ENCODE measurements at regions not wholly inside any gene's neighbourhood (a gene's known extent, or its start where the extent isn't known, plus 50 kb on each side); places are given as distances from the start of the nearest gene placed in this dataset.

DNA sequence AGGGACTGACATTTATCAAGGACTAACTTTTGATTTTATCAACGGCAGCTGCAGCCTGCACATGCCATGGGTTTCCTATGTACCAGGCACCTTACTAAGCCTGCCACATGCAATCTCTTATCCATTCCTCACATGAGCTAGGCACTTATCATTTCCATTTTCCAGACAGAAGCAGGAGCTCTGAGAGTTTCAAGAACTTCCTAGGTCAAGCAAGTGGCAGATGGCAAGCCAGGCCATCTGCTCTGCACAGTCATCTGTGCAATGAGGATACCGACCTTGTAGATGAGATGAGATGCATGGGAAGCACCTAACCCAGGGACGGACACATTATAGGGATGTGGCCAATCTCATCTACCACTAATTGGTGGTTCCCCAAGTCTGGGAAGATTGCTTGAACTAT lies 339.4 kb upstream of the USP24 start:
- ChIA-PET POLR2A (no interaction called here), CTCF (no interaction called here)

DNA sequence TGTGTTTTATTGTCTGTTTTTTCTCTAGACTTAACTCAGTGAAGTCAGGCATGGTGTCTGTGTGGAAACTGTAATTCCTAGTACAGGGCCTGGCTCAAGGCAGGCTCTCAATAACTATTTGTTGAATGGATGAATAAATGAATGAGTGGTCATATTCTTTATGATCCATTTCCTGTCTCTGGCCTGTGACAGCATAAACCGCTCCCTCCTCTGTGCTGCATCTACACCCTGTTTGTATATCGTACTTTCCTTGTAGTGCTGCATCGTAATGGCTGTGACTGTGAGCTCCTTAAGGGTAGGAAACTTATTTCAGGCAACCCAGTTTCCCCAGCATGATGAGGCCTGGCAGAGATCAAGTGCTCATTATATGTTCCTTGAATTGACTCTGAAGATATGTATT lies 337.5 kb upstream of the USP24 start:
- ChIA-PET CTCF (no interaction called here), POLR2A (no interaction called here)

DNA sequence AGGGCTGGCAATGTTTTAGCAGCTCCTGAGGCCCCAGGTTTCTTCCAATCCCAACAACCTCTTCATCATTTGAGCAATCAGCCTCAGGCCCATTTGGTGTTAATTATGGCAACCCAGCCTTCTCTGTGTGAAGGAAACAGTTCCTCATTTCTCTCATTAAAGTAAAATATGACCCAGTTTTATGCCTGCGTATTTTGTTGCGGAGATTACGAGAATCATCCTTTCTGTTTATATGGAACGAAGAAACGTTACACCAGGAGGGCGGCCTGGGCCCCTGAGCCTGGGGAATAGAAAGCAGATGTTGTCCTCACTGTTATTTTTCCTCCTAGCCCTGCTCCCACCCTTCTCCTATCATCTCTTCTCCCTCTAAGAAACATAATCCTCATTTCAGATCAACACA lies 332.2 kb upstream of the USP24 start:
- ChIA-PET CTCF (no interaction called here), POLR2A (no interaction called here)

DNA sequence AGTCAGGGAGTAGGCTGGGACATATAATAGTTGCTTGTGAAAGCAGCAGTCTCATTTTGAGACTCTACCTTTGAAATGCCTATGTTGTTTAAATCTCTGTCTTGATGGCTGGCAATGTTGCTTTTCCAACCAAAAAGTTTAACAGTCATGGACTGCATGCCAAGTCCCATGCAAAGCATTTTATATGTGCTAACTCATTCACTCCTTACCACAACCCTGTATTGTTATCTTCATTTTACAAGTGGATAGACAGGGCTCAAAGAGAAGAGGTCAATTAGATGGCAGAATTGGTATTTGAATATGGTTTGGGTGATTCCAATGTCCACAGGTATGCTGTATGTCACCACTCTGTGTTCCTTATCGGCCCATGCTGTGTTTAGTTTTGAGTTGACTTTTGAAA lies 331.4 kb upstream of the USP24 start:
- ChIA-PET CTCF (no interaction called here), POLR2A (no interaction called here)

DNA sequence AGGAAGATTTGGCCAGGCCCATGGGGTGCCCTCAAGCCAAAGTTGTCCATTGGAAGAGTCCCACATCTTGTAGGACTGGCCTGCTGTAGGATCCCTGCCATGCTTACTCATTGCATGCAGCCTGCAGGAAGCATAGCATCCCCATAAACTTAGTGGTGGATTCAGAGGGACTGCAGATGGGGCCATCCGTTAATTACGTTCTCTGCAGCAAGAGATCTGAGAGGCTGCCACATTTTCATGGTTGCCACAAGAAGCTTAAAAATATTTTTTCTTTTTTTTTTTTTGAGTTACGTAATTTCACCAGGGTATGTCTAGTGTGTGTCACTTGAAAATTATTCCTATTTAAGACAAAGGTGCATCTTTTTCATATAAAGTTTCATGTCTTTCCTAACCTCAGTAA lies 329.7 kb upstream of the USP24 start:
- ChIA-PET POLR2A (no interaction called here), CTCF (no interaction called here)

DNA sequence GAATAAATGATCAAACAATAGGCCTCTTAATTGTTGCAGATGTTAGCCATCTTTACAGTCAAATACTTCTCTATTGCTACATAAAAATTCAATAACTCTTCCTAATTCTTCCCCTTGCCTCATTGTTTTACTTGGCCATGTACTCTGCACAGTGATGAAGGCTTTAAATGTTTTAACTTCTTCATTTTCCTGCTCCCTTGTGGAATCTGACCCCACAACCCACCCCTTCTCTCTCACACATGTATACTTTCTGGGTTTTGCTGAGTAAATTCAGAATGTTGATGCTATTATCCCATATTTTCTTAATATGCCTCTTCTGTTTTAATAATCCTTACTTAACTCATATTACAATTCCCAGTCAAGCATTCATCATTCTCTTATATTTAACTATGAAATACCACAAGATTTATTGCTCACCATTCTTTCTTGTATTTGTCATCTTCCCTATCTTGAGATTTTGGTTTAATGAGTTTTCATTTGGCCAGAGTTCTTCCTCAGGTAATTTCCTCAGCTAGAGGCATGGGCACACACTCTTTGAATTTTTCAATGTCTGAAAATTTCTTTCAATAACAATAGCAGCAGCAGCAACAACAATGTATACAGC lies 327.8 kb upstream of the USP24 start:
- CTCF ChIA-PET, result no interaction called here
- POLR2A ChIA-PET, result no interaction called here

DNA sequence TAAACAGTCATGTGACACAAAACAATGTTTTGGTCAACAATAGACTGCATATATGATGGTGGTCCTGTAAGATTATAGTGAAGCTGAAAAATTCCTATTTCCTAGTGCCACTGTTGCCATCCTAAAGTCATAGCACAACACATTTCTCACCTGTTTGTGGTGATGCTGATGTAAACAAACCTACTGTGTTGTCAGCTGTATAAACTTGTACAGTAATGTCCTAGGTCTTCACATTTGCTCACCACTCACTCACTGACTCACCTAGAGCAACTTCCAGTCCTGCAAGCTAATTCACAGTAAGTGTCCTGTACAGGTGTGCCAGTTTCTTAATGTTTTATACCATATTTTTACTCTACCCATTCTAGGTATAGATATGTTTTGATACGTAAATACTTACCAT lies 326.1 kb upstream of the USP24 start:
- CTCF ChIA-PET, result no interaction called here
- POLR2A ChIA-PET, result no interaction called here

DNA sequence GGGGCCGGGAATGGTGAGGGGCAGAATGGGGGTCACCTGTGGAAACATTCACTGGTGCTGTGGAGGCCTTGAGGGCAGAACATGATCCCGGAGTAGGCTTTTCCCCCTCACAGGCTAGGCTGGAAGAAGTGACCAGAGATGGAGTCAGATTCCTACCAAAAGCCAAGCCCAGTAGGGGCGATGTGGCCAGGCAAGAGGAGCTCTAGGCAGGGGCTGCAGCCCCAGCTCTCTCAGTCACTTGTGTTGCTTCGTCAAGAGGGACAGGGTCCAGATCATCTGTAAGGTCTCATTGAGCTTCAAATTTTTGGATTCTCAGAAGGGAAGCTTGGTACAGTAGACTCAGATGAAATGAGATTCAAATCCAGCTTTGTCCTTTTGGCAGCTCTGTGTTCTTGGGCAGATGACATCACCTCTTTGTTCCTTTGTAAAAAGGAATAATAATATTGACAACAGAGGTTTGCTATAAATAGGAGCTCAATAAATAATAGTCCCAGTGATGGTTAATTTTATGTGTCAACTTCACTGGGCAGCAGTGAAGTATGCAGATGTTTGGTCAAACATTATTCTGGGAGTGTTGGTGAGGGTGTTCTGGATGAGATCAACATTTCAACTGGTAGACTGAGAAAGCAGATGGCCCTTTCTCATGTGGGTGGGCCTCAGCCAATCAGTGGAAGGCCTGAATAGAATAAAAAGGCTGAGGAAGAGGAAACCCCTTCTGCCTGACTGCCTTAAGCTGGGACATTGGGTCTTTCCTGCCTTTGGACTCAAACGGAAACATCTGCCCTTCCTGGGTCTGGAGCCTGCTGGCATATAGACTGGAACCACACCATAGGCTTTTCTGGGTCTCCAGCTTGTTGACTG lies 324.7 kb upstream of the USP24 start:
- CTCF ChIA-PET, result no interaction called here
- POLR2A ChIA-PET, result no interaction called here

DNA sequence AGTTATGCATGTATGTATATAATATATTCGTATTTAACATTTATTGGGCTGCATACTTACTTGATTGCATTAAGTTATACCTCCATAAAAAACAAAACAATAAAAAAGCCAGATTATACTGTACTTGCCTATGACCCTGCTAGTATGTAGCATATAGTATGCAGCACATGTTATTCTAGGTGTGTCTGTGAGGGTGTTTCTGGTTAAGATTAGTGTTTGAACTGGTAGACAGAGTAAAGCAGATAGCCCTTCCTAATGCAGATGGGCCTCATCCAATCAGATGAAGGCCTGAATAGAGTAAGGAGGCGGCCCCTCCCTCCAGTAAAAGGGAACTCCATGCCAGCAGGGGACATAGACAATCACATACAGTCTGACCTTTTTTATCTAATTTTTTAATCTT lies 323.3 kb upstream of the USP24 start:
- POLR2A ChIA-PET, result no interaction called here
- CTCF ChIA-PET, result no interaction called here

DNA sequence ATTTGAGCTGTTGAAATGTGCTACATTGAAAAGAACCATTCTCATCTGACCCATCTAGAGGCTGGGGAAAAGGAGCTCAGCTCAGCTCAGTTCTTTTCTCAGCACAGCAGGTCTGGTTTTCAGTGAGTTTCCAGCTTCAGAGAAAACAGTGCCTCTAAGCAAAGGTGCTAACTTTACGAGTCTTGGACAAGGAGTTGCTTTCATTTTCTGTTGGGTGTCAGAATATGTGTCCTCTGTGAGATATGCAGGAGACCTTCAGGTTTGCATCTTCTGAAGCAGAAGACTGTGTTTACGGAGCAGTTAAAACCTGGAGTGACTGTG lies 321.3 kb upstream of the USP24 start:
- POLR2A ChIA-PET, result no interaction called here
- CTCF ChIA-PET, result no interaction called here

DNA sequence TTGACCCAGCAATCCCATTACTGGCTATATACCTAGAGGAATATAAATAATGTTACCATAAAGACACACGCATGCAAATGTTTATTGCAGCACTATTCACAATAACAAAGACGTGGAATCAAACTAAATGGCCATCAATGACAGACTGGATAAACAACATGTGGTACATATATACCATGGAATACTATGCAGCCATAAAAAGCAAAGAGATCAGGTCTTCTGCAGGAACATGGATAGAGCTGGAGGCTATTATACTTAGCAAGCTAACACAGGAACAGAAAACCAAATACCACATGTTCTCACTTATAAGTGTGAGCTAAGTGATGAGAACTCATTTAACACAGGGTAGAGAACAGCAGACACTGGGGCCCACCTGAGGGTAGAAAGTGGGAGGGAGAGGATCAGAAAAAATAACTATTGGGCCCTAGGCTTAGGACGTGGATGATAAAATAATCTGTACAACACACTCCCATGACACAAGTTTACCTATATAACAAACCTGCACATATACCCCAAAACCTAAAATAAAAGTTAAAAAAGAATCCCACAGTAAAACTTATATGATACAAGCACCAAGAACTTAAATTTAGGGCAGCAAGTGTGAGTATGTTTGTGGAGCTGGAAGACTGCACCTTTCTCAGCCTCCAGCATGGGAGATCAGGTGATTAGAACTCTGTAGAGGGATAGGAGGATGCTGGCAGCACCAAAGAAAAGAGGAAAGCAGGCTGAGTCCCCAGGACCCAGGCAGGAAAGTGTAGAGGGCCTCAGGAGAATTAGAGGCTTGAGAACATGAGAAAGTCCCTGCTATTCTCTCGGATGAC lies 320.8 kb upstream of the USP24 start:
- ChIA-PET CTCF (no interaction called here), POLR2A (no interaction called here)

DNA sequence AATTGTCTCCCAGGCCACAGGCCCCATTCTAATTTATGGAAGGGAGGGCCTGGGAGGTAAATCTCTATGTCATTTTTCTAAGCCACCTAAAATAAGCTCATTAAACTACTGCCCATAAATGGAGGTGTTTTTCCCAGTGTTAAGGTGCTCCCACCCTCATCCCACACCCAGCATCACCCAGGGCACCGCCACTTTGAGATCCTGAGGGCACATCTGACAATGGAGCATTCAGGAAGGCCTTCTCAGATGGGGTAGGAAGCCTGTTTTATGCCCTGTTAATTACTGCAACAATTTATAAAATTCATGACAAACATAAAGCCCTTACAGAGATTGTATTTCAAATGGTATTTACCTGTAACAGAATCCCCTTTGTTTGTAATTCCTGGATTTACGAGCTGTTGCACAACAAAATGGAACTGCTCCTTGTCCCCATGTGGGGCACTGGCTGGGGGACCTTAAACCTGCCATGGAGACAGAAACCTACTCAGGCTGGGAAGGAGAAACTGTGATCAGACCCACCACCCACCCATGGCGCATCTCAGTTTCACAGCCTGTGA lies 319.5 kb upstream of the USP24 start:
- ChIA-PET POLR2A (no interaction called here), CTCF (no interaction called here)

DNA sequence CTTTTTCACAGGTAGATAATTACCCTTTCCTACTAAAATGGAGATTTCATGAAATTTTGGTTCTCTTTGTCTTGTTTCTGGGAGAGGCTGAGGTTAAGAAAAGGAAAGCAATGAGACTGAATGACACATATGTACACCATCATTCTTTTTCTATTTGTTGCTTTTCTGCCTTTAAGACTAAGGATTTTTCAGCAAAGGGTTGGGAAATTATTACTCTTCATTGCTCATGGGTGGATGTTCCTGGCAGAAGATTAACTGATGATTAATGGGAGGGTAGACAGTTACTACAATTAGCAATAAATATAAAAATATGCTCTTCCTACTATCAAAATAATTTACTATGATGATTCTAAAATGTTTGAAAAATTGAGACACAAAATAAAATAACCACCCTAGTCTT lies 316.5 kb upstream of the USP24 start:
- CTCF ChIA-PET, result no interaction called here
- POLR2A ChIA-PET, result no interaction called here

DNA sequence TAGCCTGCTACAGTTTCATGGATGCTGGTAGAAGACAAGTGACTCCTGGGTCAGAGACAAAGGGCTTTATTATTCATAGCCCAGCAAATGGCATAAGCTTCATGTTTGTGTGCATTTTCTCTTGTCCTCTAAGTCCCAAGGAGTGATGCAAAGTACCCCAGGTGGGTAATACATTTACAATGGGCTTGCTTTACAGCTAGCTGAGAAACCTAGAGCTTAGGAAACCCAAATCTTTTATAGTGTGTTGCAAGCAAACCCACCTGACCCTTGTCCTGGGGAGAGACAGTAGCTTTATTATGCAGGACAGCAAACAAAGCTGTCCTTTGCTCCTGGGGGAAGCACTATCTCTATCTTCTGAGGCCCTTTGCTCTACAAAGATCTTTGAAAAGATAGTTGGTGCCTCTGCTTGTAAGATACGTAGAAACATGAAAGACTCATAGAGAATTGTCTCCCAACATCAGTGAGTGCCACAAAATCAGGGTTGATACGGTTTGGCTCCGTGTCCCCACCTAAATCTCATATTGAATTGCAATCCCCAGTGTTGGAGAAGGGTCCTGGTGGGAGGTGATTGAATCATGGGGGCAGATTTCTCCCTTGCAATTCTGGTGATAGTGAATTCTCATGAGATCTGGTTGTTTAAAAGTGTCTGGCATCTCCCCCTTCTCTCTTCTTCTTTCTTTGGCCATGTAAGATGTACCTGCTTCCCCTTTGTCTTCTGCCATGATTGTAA lies 315.8 kb upstream of the USP24 start:
- CTCF ChIA-PET, result no interaction called here
- POLR2A ChIA-PET, result no interaction called here

DNA sequence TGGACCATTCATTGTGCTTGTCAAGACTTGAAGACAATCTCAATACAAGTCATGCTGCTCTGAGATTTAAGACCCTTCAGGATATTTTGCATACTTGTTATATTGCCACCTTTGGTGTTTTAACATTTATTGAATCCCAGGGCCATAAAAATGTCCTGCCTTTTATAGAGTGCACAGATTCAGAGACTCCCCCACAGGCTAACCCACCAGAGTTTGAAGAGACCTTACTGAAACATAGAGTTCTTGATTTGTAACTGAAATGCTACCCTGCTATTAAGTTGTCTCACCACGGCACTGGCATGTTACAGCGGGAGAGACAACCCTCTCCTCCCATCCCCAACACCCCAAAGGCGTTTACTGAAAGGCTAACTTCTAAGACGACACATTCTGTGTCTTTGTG lies 313.9 kb upstream of the USP24 start:
- POLR2A ChIA-PET, result no interaction called here
- CTCF ChIA-PET, result no interaction called here

DNA sequence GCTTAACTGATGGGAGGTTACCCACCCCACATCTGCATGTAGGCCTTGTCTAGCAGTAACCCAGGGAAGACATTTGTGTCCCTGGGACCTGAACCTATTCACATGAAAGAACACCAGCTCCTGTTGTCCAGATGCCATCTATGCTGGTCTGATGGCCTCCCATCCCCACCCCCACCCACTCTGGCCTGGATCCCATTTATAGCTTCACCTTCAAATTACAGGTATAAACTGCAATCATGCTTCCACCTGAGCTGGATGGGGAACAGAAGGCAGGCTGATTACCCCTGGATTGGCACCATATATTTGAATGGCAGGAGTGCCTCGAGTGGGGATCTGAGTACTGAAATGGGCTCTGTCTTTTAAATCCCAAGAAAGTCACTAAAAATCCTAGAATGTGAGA lies 312.7 kb upstream of the USP24 start:
- ChIA-PET CTCF (no interaction called here), POLR2A (no interaction called here)

DNA sequence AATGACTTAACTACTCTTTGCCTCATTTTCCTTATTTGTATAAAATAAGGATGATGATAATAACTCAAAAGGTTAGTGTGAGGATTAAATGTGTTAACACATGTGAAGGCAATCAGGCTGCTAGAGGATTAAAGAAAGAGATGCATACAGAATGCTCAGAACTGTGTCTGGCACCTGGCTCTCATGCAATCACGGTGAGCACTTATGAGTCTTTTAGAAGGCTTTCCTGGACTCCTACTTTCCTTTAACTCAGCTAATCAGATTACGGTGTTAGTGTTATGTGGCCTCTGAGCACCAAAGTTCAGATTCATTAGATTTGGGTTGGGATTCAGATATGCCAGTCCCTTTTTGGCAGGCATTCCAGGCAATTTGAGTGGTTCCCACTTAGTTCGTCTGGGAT lies 311.6 kb upstream of the USP24 start:
- CTCF ChIA-PET, result no interaction called here
- POLR2A ChIA-PET, result no interaction called here

DNA sequence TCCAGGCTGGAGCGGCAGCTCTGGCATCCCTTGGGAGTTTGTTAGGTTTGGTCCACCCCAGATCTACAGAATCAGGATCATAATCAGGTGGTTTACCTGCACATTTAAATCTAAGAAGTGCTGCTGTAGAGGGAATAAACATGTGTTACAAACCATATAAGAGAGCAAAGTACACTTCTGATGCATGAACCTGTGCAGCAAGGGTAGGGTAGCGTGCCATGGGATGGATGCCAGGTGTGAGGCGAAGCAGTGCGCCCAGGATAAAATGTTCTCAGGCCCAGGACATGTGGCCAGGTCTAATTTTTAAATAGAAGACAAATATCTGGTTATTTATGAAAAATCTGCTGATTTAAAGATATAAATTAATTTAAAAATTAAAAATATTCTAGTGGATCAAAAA lies 308.8 kb upstream of the USP24 start:
- ChIA-PET POLR2A (no interaction called here), CTCF (no interaction called here)

DNA sequence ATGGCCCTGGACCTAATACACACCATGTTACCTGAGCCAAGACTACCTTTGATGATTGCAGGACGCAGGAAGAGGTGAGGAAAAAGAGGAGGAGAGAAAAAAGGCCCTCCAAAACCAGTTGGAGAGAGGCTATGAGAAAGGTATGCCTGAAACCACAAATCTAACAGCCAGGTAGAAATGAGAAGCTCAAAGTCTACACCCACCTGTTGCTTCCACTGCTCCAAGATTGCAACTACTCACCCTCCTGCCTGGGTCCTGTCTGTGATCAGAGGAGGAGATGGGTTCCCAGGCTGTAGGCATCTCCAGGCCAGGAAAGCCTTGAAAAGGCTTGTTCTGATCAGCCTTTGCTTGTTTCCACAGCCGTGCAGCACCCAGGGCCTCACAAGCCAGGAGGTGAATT lies 307.8 kb upstream of the USP24 start:
- ChIA-PET POLR2A (no interaction called here), CTCF (no interaction called here)

DNA sequence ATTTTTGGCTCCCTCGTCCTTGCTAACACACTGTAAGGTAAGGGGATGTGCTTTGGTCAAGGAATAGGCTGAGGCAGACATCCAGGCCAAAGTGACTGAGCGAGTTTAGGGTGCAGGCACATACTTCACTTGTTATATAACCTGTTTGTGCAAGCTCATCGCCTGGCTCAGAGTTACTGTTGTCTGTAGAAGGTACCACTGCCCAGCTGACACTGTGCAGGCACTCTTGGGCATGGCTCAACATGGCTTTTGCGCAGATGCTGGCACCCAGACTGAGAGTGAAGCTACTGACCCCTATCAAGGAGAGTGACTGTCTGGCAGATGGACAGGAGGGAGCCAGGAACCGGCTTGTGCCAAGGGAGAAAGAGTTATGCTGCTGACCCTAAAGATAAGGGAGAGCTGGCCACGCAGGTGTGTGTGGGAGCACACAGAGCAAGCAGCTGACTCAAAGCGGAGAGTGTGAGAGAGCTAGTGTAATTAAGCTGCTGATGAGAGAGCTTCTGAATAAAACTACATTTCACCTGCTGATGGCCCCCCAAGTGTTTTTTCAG lies 307.3 kb upstream of the USP24 start:
- CTCF ChIA-PET, result no interaction called here

More for the DNA sequence above, 307.3 kb upstream of the USP24 start:
- POLR2A ChIA-PET, result no interaction called here

All from activated CD8-positive, alpha-beta memory T cell treated with anti-CD3 and anti-CD28 coated beads for 36 hours (primary cell).